Stimulated activated memory B cell treated with anti-CD40 and anti-IgM and Interleukin-4, amounts not matched to agents 10 μg/mL and 1 μg/mL and 100 μg/mL, for 72 hours (primary cell): ENCODE measurements at regions not wholly inside any gene's neighbourhood (a gene's known extent, or its start where the extent isn't known, plus 50 kb on each side); places are given as distances from the start of the nearest gene placed in this dataset.
"Not testable (repeated sequence)": the region's sequence is repeated elsewhere in the genome, so short reads cannot be mapped to it uniquely, and the experiment has no call there.

ENCODE experiments used
- ATAC-seq: fragments of 150-1000 bp; cut with Tn5 transposase; 2 replicates; pipeline ENCODE4 v1.10.0; 2021
- H3K27ac Mint-ChIP-seq: one replicate; pipeline ENCODE4 v1.8.0; 2022; ENCODE audit warnings: mild to moderate bottlenecking, mixed read lengths
- H3K27me3 Mint-ChIP-seq: one replicate; pipeline ENCODE4 v1.8.0; 2022; ENCODE audit warnings: mixed read lengths
- H3K36me3 Mint-ChIP-seq: one replicate; pipeline ENCODE4 v1.8.0; 2022; ENCODE audit warnings: mixed read lengths
- H3K4me1 Mint-ChIP-seq: one replicate; pipeline ENCODE4 v1.8.0; 2022; ENCODE audit warnings: mixed read lengths
- H3K4me3 Mint-ChIP-seq: one replicate; pipeline ENCODE4 v1.8.0; 2022; ENCODE audit warnings: mild to moderate bottlenecking, moderate library complexity, mixed read lengths
- H3K9me3 Mint-ChIP-seq: one replicate; pipeline ENCODE4 v1.8.0; 2022; ENCODE audit warnings: mixed read lengths

DNA sequence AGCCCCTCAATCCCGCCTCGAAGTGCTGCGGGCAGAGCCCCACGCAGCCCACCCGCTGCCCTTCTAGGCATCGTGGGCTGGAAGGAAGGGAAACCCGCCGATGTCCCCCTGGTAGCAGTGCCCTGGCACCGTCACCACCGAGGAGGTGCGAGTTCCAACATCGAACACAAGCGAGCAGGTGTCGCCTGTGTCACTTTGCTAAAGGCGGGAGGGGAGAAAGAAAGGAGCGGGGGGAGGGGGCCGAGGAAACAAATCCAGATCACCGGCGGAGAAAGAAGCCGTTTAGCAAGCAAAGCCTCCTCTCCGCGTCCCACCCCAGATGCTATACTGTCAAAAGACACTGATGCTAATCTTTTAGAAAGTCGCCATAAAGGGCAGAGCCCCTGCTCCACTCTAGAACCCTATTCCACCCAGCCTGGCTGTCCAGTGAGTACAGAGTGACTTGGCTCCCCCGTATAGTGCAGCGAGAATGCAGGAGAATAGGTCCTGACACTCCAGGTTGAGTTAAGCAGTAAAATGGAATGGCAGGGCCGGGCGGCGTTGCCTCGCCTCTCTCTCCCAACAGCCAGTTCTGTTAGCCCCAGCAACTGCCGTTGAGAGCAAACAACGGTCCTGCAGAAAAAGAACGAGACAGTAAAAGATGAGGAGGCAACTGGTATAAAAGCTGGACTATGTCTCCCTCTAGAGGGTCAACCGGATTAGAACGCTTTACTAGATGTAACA is 67.9 kb upstream of the USP15 start:
- H3K27me3 Mint-ChIP-seq = peaks cover 30% of the 10 kb centered on the region
- peak overlapping the region; percentile 70 for H3K4me3 Mint-ChIP-seq
- H3K27ac Mint-ChIP-seq = no peak overlapping the region
- H3K36me3 Mint-ChIP-seq = no peaks in the 10 kb centered on the region
- H3K9me3 Mint-ChIP-seq = no peaks in the 10 kb centered on the region
- peaks cover 33% of the 10 kb centered on the region for H3K4me1 Mint-ChIP-seq
- ATAC-seq = peak; percentile 86

DNA sequence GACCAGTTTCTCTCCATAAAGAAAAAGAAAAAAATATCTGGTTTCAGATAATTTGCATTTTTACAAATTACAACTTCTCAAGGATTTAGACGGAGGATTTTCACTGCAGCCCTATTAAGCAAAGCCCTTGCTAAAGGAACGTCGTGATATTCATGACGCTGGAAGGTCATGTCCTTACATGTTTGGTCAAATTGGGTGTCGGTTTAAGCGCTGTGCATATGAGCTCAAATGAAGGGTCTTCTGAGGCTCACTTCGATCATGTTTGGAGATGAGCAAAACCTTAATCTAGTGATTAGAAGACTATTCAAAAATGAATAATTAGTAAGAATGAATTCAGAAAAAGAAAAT is 67.3 kb upstream of the USP15 start:
- no peak overlapping the region for H3K4me3 Mint-ChIP-seq
- H3K27ac Mint-ChIP-seq = no peak overlapping the region
- no peak for ATAC-seq
- peaks cover 30% of the 10 kb centered on the region for H3K27me3 Mint-ChIP-seq
- H3K4me1 Mint-ChIP-seq = peaks cover 33% of the 10 kb centered on the region
- H3K36me3 Mint-ChIP-seq = no peaks in the 10 kb centered on the region
- no peaks in the 10 kb centered on the region for H3K9me3 Mint-ChIP-seq

DNA sequence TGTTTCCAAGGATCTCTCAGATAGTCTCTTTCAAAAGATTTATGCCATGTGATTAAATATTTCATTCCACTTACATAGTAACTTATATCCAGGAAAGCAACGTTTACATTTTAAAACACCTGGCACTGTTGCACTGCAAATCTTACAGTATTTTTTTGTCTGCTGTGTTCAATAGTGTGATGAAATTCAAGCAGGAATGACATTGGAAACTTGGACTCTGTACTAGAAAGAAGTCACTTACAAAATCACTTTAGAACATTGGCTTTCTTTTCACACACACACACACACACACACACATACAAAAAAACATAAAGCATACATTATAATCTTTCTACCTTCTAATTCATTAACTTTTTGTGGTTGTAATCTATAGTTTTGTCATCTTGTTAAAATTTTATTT is 66.2 kb upstream of the USP15 start:
- Mint-ChIP-seq H3K27me3 (peaks cover 30% of the 10 kb centered on the region), H3K4me1 (peaks cover 33% of the 10 kb centered on the region), H3K9me3 (no peaks in the 10 kb centered on the region), H3K4me3 (no peak overlapping the region), H3K27ac (no peak overlapping the region), H3K36me3 (no peaks in the 10 kb centered on the region)
- ATAC-seq = no peak

DNA sequence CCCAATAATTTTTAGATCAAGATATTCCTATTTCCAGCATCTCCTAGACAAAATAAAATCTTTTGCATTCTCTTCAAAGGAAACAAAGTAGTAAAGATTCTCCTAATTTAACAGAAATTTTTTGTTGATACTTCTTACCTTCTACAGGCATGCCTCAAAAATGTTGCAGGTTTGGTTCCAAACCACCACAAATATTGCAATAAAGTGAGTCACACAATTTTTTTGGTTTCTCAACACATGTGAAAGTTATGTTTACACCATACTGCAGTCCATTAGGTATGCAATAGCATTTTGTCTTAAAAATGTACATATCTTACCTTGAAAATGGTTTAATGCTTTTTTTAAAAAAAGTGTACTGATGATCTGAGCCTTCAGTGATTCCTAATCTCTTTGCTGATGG is 65.6 kb upstream of the USP15 start:
- Mint-ChIP-seq H3K4me1 (peaks cover 33% of the 10 kb centered on the region), H3K9me3 (no peaks in the 10 kb centered on the region), H3K27ac (no peak overlapping the region), H3K4me3 (no peak overlapping the region), H3K27me3 (peaks cover 30% of the 10 kb centered on the region), H3K36me3 (no peaks in the 10 kb centered on the region)
- no peak for ATAC-seq

DNA sequence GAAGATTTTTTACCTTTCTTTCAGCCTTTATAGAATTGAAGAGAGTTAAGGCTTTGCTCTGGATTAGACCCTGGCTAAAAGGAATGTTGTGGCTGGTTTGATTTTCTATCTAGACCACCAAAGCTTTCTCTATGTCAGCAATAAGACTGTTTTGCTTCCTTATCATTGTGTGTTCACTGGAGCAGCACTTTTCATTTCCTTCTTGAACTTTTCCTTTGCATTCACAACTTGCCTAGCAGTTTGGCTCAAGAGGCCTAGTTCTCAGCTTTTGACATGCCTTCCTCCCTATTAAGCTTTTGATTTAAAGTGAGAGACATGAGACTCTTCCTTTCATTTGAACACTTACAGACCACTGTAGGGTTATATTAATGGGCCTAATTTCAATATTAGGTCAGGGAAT is 64.1 kb upstream of the USP15 start:
- H3K27me3 Mint-ChIP-seq = peaks cover 19% of the 10 kb centered on the region
- peaks cover 28% of the 10 kb centered on the region for H3K4me1 Mint-ChIP-seq
- peak; percentile 47 for ATAC-seq
- peak overlapping the region; percentile 80 for H3K27ac Mint-ChIP-seq
- no peaks in the 10 kb centered on the region for H3K36me3 Mint-ChIP-seq
- no peak overlapping the region for H3K4me3 Mint-ChIP-seq
- peaks cover 7% of the 10 kb centered on the region for H3K9me3 Mint-ChIP-seq

DNA sequence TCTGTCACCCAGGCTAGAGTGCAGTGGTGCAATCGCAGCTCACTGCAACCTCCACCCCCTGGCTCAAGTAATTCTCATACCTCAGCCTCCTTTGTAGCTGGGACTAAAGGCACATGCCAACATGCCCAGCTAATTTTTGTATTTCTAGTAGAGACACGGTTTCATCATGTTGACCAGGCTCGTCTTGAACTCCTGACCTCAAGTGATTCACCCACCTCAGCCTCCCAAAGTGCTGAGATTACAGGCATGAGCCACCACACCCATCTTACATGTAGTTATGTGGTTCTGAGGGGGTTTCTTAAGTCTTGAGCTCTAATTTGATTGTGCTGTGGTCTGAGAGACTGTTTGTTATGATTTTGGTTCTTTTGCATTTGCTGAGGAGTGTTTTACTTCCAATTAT is 57.3 kb upstream of the USP15 start:
- H3K27me3 Mint-ChIP-seq, H3K27ac Mint-ChIP-seq, ATAC-seq, H3K36me3 Mint-ChIP-seq, H3K4me1 Mint-ChIP-seq, H3K4me3 Mint-ChIP-seq: not testable (repeated sequence)
- H3K9me3 Mint-ChIP-seq = peaks cover 20% of the 10 kb centered on the region

- Mint-ChIP-seq H3K27ac (no peak overlapping the region), H3K36me3 (peaks cover 6% of the 10 kb centered on the region), H3K27me3 (peaks cover 3% of the 10 kb centered on the region), H3K9me3 (peaks cover 20% of the 10 kb centered on the region), H3K4me3 (no peak overlapping the region), H3K4me1 (peaks cover 2% of the 10 kb centered on the region)
- no peak for ATAC-seq
Observed at GRCh38 chr12:62205346-62205745, 54.9 kb upstream of the USP15 start.

- H3K36me3 Mint-ChIP-seq = peaks cover 6% of the 10 kb centered on the region
Observed at GRCh38 chr12:62207248-62207647, 53.0 kb upstream of the USP15 start.

More at GRCh38 chr12:62207248-62207647, 53.0 kb upstream of the USP15 start:
- peaks cover 13% of the 10 kb centered on the region for H3K9me3 Mint-ChIP-seq
- no peak for ATAC-seq
- no peak overlapping the region for H3K4me3 Mint-ChIP-seq
- H3K27me3 Mint-ChIP-seq = peaks cover 13% of the 10 kb centered on the region
- H3K27ac Mint-ChIP-seq = no peak overlapping the region
- peaks cover 6% of the 10 kb centered on the region for H3K4me1 Mint-ChIP-seq
